Mammary epithelial cell (primary cell): ENCODE measurements at regions not wholly inside any gene's neighbourhood (a gene's known extent, or its start where the extent isn't known, plus 50 kb on each side); places are given as distances from the start of the nearest gene placed in this dataset.

Source experiments
- EZH2 ChIP-seq: IDR thresholded peaks from 2 replicates; pipeline ENCODE4 v1.6.1; 2012; ENCODE audit warnings: low read length, inconsistent platforms, borderline replicate concordance
- TF ChIP-seq, protein P1 (sequence below), 2 donors: IDR thresholded peaks in 1 of 2; conservative IDR thresholded peaks in 1 of 2; 2 replicates each; pipeline ENCODE4 v1.5.1; 2011 to 2012; ENCODE audit warnings: inconsistent platforms in 2 of 2, low read length in 2 of 2, mild to moderate bottlenecking in 2 of 2, control low read depth in 1 of 2, low read depth in 1 of 2; ENCODE audit not compliant: insufficient read depth in 1 of 2; ENCODE audit errors: extremely low read depth in 1 of 2

DNA sequence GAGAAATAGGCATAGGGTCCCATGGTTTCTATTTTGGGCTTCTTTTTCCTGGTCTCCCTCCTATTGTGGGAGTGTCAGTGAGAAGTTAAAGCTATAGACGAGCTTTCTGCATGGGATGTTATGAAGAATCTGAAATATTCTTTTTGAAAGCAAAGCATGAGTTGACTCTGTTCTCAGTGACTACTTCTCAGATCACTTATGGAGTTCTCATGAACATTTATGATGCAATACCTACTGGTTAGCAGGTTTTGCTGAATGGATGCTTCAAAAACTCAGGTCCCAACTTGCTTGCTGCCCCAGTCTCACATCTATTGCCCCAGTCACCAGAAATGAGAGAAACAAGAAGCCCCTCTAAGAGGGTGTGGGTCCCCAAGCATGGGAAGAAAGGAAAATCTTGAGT is 365.0 kb downstream of the HRH4 start:
- TF ChIP-seq, protein P1, sequence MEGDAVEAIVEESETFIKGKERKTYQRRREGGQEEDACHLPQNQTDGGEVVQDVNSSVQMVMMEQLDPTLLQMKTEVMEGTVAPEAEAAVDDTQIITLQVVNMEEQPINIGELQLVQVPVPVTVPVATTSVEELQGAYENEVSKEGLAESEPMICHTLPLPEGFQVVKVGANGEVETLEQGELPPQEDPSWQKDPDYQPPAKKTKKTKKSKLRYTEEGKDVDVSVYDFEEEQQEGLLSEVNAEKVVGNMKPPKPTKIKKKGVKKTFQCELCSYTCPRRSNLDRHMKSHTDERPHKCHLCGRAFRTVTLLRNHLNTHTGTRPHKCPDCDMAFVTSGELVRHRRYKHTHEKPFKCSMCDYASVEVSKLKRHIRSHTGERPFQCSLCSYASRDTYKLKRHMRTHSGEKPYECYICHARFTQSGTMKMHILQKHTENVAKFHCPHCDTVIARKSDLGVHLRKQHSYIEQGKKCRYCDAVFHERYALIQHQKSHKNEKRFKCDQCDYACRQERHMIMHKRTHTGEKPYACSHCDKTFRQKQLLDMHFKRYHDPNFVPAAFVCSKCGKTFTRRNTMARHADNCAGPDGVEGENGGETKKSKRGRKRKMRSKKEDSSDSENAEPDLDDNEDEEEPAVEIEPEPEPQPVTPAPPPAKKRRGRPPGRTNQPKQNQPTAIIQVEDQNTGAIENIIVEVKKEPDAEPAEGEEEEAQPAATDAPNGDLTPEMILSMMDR (conservative IDR thresholded peaks at IDR 0.05 in 1 of 2, IDR thresholded peaks at IDR 0.05 in 1 of 2; ENCODE audit: extremely low read depth in 1 of 2, insufficient read depth in 1 of 2, low read depth in 1 of 2, low read length in 2 of 2), result no peak
- no peak for TF ChIP-seq EZH2
